ENCODE measurements at regions not wholly inside any gene's neighbourhood (a gene's known extent, or its start where the extent isn't known, plus 50 kb on each side); places are given as distances from the start of the nearest gene placed in this dataset.

DNA sequence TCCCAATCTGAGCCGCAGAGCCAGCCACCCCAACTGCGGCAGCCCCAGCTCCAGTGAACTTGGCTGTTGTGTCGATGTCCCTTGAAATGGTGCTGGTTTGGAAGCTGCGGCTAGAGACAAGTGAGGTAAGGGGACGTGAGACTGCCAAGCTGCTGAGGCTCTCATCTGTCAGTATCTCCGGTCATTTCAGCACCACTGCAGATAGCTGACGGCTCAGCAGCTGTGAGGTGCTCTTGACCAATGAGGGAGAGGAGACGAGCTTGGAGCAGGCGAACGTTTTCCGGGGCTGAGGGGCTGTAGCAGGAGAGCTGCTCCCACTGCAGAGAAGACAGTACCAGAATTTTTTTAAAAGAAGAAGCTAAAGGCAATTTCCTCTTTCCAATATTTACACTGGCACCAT is 175.5 kb upstream of the CASK start:
- intact Hi-C loops (cut with DNase I) = no loop called here
- no peak for DNase-seq

- intact Hi-C loops (cut with DNase I) = no loop called here
- no peak for DNase-seq
Measured at GRCh38 chrX:42097486-42097885, 174.1 kb upstream of the CASK start.

DNA sequence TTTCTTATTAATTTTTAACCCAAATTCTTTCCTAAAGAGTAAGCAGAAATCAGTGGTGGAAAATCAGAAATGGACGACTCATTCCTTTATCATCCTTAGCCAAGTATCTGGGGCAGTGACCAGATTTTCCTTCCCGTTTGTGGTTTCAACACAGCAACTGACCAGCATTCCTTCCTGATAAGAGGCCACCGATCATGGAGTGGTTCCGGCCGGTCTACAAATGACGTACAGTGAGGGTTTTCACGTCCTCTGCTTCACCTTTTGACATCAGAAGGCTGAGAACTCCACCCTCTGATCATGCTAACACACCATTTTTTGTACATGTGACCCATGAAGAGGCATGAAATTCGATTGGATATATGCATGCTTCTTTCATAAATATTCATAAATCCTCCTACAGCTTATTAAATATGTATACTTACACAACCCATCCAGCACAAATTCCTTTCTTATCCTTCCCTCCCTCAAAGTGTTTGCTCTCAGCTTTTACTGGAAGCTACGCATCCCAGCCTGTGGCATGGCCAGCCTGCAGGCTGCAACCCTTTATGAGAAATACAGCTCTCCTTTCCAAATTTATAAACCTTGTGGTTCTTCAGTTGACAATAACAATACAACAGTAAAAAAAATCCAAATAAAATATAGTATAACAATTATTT is 173.0 kb upstream of the CASK start:
- no peak for DNase-seq
- intact Hi-C loops (cut with DNase I) = no loop called here

DNA sequence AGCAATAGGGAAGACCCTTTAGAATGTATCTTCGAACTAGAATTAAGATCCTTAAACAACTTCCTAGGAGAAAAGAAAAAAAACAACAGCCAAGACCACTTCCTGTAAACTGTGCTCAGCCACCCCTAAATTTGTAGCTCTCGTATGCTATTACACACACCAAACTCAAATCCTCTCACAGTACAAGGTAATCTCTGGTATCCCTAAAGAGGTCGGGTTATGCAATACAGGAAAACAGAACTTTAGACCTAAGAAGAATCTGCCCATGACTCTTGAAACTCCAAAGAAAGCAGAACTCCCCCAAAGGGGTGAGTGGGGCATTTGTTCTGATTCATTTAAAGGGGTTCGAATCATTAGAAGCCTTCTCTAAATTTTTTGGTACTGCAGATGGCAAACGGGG is 170.9 kb upstream of the CASK start:
- no peak for DNase-seq

DNA sequence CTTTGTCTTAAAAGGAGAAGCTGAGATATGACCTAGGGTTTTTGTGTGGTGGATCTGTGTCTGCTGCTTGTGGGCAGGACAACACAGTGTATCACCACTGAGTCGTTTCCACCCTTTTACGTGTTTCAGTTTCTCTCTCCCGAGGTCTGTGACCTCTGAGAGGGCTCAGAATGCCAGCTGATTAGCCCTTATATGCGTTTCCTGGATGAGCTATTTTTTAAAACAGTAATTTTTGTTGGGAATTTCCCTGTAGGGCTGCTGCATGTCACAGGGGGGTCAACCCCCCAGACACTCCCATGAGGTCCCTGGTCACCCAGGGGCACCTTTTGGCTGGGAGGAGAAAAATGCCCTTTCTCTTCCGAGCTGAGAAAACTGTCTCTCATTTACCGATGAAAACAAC is 170.4 kb upstream of the CASK start:
- no peak for DNase-seq
- intact Hi-C loops (cut with DNase I) = no loop called here

More for the DNA sequence above, 170.9 kb upstream of the CASK start:
- intact Hi-C loops (cut with DNase I) = no loop called here

DNA sequence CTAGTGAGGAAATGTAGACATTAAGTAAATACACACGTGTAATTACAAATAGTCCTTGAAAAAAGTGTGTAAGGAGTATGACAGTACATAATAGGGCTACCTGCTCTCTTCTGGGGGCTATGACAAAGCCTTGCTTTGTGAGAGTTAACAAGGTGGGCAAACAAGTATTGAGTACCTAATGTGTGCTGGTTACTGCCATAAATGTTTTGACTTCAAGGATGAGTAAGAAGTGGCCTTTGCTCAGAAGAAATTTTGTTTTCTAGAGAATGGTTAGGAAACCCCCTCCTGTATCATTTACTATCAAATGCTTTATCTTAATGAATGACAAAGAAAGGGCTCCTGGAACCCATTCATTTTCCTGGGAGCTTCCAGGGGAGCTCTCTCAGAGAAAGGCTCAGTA is 167.0 kb upstream of the CASK start:
- intact Hi-C loops (cut with DNase I) = no loop called here
- no peak for DNase-seq

- intact Hi-C loops (cut with DNase I) = no loop called here
Measured at GRCh38 chrX:42089031-42089430, 165.7 kb upstream of the CASK start.

DNA sequence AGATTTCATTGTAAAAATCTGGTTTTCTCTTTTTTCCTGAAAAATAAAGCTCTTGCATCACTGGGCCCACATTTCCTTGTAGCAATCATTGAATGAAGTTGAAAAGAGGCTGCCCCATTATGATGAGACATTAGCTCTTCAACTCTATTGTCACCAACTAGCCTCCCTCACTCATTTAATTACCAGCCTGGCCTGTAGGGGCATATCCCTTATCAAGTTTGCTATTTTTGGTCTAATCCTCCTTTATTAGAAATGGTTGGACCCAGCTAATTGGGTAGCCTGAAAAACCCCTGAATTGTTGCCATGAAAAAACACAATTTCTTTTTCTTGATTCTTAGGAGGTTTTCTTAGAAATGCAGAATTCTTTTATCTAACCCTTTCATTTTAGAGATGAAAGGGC is 164.6 kb upstream of the CASK start:
- intact Hi-C loops (cut with DNase I) = no loop called here
- DNase-seq = no peak

More at GRCh38 chrX:42089031-42089430, 165.7 kb upstream of the CASK start:
- no peak for DNase-seq

DNA sequence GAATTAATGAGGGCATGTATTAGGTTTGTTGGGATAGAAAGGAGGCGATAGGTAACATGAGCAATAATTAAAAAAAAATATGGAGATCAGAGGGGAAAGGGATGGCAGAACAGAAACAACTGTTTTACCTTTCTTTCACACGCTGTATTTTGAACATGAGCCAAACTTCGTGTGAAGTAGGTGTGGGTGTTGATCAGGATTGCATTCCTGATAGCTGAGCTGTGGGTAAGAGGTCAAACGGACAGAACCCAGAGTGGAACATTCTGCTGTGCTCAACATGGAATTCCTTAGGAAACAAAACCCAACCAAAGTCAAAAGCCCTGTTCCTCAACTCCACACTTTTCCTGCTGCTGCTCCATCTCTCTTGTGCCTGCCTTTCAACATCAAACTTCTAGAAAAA is 162.5 kb upstream of the CASK start:
- no peak for DNase-seq
- intact Hi-C loops (cut with DNase I) = no loop called here

DNA sequence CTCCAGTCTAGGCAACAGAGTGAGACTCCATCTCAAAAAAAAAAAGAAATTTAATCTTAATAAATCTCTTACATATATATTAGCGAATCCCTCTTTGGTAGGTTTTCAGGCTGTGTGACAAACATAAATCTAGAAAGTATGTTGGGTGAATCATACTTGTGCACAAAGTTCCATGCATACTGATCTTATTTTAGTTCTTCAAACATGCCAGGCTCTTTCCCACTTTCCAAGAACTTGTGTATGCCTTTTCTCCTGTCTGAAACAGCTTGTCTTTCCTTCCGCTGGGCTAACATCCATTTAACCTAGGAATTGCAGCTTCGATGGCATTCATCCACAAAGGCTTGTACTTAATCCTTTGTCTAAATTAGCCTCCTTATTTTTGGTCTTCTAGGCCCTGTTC is 156.6 kb upstream of the CASK start:
- no peak for DNase-seq
- intact Hi-C loops (cut with DNase I) = no loop called here

- DNase-seq = no peak
- intact Hi-C loops (cut with DNase I) = no loop called here
Measured at GRCh38 chrX:42077675-42078074, 154.3 kb upstream of the CASK start.

GRCh38 chrX:42075032-42075431 is 151.7 kb upstream of the CASK start:
- no peak for DNase-seq
- intact Hi-C loops (cut with DNase I) = no loop called here

DNA sequence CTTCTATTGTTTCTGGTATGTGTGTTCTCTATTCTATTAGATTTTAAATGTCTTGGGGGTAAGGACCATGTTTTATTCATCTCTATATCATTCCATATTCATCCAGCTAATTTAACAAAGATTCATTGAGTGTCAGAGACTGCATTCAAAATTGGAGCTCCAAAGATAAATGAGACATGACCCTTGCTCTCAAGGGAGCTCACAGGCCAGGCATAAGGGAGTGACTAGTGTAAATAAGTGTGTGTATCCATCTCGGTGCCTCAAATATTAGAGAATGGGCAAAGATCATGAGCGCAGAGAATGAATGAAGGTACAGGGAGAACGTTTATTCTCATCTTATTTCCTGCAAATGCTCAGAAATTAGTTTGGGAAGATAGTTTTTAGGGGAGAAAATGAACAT is 150.1 kb upstream of the CASK start:
- intact Hi-C loops (cut with DNase I) = no loop called here
- DNase-seq = no peak

- DNase-seq = no peak
- intact Hi-C loops (cut with DNase I) = no loop called here
Measured at GRCh38 chrX:42070866-42071265, 147.5 kb upstream of the CASK start.

- DNase-seq = no peak
- intact Hi-C loops (cut with DNase I) = no loop called here
Measured at GRCh38 chrX:42054256-42054655, 130.9 kb upstream of the CASK start.

DNA sequence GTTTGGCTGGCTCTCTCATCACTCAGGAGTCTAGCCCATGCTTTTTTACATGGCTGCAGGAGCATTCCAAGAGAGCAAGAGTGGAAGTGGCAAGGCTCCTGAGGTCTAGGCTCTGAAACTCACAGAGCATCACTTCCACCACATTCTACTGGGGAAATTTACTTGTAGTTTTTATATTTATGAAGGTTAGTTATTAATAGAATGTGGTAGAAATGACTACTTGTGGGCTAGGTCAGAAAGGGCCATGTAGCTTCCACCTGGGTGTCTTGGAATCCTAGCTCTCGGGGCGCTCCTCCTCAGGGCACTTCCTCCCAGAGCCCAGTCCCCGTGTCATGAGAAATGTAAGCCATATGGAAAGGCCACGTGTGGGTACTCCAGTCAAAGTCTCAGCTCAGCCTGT is 127.0 kb upstream of the CASK start:
- no peak for DNase-seq
- intact Hi-C loops (cut with DNase I) = no loop called here

GRCh38 chrX:42047886-42048285 is 124.5 kb upstream of the CASK start:
- intact Hi-C loops (cut with DNase I) = no loop called here
- DNase-seq = no peak

- intact Hi-C loops (cut with DNase I) = no loop called here
- DNase-seq = no peak
Measured at GRCh38 chrX:42028109-42028508, 104.8 kb upstream of the CASK start.

- intact Hi-C loops (cut with DNase I) = no loop called here
Measured at GRCh38 chrX:42027367-42028000, 104.1 kb upstream of the CASK start.

DNA sequence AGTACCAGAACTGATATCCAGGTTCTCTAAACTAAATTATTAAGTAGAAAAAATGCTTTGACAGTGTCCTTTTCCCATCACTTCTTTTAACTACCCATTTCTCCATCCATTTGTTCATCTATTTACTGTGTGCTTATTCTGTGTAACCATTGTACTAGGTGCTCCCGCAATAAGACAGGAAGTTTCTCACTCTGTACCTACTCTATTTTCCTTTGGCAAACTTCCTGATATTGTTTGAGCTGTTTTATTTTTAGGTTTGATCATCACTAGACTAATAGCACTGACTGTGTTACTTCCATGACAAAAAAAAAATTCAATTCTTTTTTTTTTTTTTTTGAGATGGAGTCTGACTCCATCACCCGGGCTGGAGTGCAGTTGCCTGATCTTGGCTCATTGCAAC is 102.5 kb upstream of the CASK start:
- no peak for DNase-seq
- intact Hi-C loops (cut with DNase I) = no loop called here

More at GRCh38 chrX:42027367-42028000, 104.1 kb upstream of the CASK start:
- no peak for DNase-seq

DNA sequence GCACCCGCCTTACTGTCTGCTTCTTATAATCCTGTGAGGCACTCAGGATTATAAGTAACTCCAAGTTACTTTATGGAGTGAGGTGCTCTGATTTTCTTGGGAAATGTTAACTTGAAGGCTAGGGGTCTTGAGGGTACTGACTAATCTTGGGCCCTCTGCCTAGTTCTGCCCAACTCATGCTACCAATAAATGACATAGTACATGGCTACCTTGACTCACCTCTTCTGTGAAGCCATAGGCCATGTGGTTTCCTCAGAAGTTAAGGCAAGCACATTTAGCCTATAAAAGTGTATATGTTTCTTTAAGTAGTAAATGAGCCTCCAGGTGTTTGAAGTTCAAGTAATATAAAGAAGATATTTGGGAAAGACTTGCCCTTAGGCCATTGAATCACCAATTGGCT is 99.8 kb upstream of the CASK start:
- intact Hi-C loops (cut with DNase I) = no loop called here
- DNase-seq = no peak

DNA sequence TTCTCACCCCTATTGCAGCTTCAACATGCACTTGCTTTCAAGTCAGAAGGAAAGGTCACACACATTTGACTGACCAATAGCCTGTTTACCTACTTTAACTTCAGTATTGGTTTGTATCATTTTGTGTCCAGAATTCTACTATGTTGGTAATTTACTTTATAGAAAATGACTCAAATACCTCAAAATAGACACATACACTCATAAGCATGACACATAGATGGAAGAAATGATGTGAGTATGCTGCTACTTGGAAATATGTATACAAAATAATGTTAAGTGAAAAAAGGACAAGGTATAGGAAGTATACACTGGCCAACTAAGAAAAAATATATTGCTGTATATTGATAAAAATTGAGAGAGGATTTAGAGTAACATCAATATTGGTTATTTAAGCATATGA is 98.8 kb upstream of the CASK start:
- intact Hi-C loops (cut with DNase I) = no loop called here
- DNase-seq = no peak

DNA sequence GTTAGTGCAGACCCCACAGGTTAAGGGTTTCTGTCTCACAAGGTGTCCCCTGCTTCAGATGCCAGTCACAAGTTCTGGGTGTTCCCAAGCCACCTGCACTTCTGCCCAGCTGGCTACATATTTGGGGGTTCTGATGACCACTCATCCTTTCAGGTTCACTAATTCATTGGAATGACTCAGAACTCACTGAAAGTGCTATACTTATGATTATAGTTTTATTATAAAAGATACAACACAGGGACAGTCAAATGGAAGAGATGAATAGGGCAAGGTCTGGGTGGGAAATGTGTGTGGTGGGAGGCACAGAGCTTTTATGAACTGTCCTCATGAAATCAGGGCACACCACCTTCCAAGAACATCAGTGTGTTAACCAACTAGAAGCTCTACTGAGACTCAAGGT is 97.7 kb upstream of the CASK start:
- intact Hi-C loops (cut with DNase I) = no loop called here
- no peak for DNase-seq

All from posterior cingulate gyrus (tissue), 11 donors.